ENCODE measurements at regions not wholly inside any gene's neighbourhood (a gene's known extent, or its start where the extent isn't known, plus 50 kb on each side); places are given as distances from the start of the nearest gene placed in this dataset.

DNA sequence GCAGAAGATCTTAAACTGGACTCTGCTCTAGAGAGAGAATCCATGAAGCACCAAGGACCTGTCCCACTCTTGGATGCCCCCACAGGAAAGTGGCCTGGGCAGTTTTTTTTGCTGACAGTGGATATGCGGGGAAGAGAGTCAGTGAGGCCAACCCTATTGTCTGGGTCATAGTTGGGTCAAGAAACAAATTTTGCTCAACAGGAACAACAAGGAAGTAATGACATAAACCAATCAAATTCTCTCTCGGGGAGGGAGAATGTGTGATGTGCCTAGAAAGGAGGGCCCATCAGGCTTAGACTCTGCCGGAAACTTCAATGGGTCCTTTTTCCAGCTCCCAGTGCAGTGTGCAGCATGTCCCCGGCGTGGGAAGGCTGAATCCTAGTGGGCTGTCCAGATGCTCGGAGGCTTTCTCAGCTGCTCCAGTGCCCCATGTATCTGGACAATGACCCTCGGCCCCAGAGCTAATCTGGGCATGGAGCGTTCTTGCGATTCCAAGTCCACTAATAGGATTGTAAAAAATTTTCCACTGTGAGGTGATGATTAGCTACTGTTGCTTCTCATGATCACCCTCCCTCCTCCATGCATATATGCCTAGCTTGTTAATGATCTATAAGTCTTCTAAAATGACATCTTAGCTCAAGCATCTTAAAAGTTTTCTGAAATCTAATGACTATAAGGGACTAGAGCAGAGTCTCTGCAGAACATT is 101.0 kb downstream of the SNX19 start:
- DNase-seq: no peak
- Histone ChIP-seq H3K4me3 (no peak overlapping the region), H3K36me3 (no peaks in the 10 kb centered on the region), H3K27ac (no peak overlapping the region), H3K4me1 (ENCODE audit: insufficient read depth) (no peaks in the 10 kb centered on the region), H3K27me3 (no peaks in the 10 kb centered on the region), H3K9me3 (no peaks in the 10 kb centered on the region)
- WGBS, 3 donors: 76 to 88% (median 86%) methylated on average over 9 of the region's 9 CpGs
- intact Hi-C loops (cut with DNase I): no loop called here
- TF ChIP-seq, protein P1, sequence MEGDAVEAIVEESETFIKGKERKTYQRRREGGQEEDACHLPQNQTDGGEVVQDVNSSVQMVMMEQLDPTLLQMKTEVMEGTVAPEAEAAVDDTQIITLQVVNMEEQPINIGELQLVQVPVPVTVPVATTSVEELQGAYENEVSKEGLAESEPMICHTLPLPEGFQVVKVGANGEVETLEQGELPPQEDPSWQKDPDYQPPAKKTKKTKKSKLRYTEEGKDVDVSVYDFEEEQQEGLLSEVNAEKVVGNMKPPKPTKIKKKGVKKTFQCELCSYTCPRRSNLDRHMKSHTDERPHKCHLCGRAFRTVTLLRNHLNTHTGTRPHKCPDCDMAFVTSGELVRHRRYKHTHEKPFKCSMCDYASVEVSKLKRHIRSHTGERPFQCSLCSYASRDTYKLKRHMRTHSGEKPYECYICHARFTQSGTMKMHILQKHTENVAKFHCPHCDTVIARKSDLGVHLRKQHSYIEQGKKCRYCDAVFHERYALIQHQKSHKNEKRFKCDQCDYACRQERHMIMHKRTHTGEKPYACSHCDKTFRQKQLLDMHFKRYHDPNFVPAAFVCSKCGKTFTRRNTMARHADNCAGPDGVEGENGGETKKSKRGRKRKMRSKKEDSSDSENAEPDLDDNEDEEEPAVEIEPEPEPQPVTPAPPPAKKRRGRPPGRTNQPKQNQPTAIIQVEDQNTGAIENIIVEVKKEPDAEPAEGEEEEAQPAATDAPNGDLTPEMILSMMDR (IDR thresholded peaks at IDR 0.05): no peak
- TF ChIP-seq POLR2A (IDR thresholded peaks at IDR 0.05) (no peak), EP300 (IDR thresholded peaks at IDR 0.05) (no peak)

DNA sequence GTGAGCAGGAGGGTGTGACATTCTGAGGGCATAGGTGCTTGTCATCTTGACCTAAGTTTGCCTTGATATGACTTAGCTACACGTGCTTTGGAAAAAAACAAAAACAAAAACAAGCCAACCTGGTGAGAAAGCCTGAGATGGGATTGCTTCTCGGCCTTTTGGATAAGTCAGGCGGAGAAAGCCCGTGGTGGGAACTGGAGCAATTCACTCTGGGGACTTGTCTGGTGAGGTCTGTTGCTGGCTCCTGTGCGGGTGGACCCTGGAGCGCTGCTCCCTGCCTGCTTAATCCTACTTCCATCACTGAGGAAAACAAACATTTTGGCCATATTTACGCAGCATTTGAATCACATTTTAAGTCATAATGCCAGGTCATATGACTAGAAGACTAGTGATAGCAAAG is 100.3 kb downstream of the SNX19 start:
- H3K36me3 ChIP-seq: no peaks in the 10 kb centered on the region
- no peak overlapping the region for H3K4me3 ChIP-seq
- TF ChIP-seq EP300 (IDR thresholded peaks at IDR 0.05) (no peak), POLR2A (IDR thresholded peaks at IDR 0.05) (no peak)
- TF ChIP-seq, protein P1 (IDR thresholded peaks at IDR 0.05): no peak
- H3K4me1 ChIP-seq (ENCODE audit: insufficient read depth): no peaks in the 10 kb centered on the region
- 87 to 89% (median 88%) methylated on average over 7 of the region's 7 CpGs for WGBS, 3 donors
- intact Hi-C loops (cut with DNase I): no loop called here
- H3K27ac ChIP-seq: no peak overlapping the region
- DNase-seq: no peak
- no peaks in the 10 kb centered on the region for H3K9me3 ChIP-seq
- H3K27me3 ChIP-seq: no peaks in the 10 kb centered on the region

DNA sequence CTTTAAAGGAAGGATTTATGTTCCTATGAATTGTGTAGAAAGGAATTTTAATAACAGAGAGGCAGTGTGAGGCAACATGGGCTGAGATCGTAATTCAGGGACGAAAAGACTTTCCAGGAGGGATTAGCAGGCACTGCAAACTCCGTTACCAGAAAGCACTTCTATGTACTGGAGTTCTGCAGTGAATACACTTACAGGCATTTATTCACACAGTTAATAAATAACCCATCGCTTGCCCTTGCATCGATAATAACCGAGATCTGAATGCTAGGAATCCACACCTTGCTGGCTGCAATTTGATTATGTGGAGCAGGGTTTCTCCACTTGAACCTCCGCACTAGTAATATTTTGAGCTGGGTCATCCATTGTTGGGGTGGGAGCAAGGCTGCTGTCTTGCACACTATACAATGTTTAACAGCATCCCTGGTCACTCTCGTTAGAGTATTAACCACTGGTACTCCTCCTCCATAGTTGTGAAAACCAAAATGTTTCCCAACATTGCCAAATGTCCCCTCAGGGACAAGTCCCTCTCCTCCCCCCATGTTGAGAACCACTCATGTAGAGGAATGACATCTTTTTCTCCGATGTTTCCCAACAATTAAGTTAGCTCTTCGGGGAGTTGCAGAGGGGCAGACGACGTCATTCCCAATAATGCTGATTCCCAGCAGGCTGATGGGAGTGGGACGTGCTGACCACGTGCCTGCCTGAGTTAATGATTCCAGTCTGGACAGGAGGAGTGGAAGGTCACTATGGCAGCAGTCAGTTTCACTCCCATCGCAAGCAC is 99.5 kb downstream of the SNX19 start:
- Histone ChIP-seq H3K4me3 (no peak overlapping the region), H3K36me3 (no peaks in the 10 kb centered on the region), H3K27me3 (no peaks in the 10 kb centered on the region), H3K27ac (no peak overlapping the region), H3K9me3 (no peaks in the 10 kb centered on the region), H3K4me1 (ENCODE audit: insufficient read depth) (no peaks in the 10 kb centered on the region)
- no peak for DNase-seq
- intact Hi-C loops (cut with DNase I): no loop called here
- WGBS, 3 donors: 47 to 76% (median 68%) methylated on average over 15 of the region's 15 CpGs
- TF ChIP-seq EP300 (IDR thresholded peaks at IDR 0.05): no peak
- TF ChIP-seq, protein P1 (IDR thresholded peaks at IDR 0.05): no peak
- TF ChIP-seq POLR2A (IDR thresholded peaks at IDR 0.05): no peak

DNA sequence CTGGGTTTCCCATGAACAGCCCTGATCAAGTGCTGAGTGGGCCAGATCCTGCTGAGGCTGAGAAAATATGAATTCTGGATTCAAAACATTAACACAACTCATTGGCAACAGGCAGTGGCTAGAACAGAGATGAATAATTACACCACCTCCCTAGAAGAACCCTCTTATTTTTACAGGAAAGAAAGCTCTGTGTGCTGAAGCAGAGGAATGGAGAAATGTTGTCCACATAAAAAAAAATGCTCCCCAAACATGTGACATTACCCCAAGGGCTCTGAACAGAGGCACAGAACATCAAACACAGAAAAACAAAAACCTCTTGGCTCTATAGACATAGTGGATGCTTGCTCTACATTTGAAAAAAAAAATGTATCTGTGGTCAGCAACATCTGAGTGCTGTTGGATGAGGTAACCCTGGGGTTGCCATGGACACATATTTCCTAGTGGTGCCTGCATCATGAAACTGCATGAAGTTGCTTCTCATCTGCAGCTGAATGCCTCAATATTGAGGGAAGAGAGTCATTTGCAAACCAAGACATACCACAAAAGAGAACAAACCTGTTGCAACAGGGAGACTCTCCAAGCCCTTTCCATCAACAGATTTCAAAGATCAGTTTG is 98.8 kb downstream of the SNX19 start:
- H3K27ac ChIP-seq: no peak overlapping the region
- H3K4me1 ChIP-seq (ENCODE audit: insufficient read depth): no peaks in the 10 kb centered on the region
- H3K36me3 ChIP-seq: no peaks in the 10 kb centered on the region
- no peak for TF ChIP-seq POLR2A (IDR thresholded peaks at IDR 0.05)
- TF ChIP-seq, protein P1 (IDR thresholded peaks at IDR 0.05): no peak
- TF ChIP-seq EP300 (IDR thresholded peaks at IDR 0.05): no peak
- H3K4me3 ChIP-seq: no peak overlapping the region
- intact Hi-C loops (cut with DNase I): no loop called here
- no peak for DNase-seq
- H3K27me3 ChIP-seq: no peaks in the 10 kb centered on the region
- H3K9me3 ChIP-seq: no peaks in the 10 kb centered on the region

Measured in ovary (tissue), 7 donors.